ENCODE measurements at regions not wholly inside any gene's neighbourhood (a gene's known extent, or its start where the extent isn't known, plus 50 kb on each side); places are given as distances from the start of the nearest gene placed in this dataset.

GRCh38 chr4:43380093-43380492 is 487.6 kb downstream of the GRXCR1 start:
- no peaks in the 10 kb centered on the region for H3K4me1 ChIP-seq (ENCODE audit: low read length)
- no peaks in the 10 kb centered on the region for H3K79me2 ChIP-seq (ENCODE audit: low read length)
- H3K4me2 ChIP-seq (ENCODE audit: low read depth, low read length, poor library complexity, severe bottlenecking), result no peak overlapping the region
- no peak for DNase-seq
- no peak overlapping the region for H3K27ac ChIP-seq (ENCODE audit: low read length)
- H4K20me1 ChIP-seq (ENCODE audit: insufficient read depth, low read depth, low read length), result no peaks in the 10 kb centered on the region
- H3K9me2 ChIP-seq (replicated peaks; ENCODE audit: insufficient read depth, low read length), result no peaks in the 10 kb centered on the region
- no peaks in the 10 kb centered on the region for H3K36me3 ChIP-seq (ENCODE audit: insufficient read depth, low read length)
- H2AFZ ChIP-seq (ENCODE audit: low read length), result no peak overlapping the region
- no peak overlapping the region for H3K4me3 ChIP-seq (ENCODE audit: low read length)
- peaks cover 15% of the 10 kb centered on the region for H3K9me3 ChIP-seq (ENCODE audit: low read length)
- H3K9ac ChIP-seq (ENCODE audit: low read length), result no peak overlapping the region
- no peaks in the 10 kb centered on the region for H3K27me3 ChIP-seq (ENCODE audit: low read length)

GRCh38 chr4:43391069-43391468 is 498.6 kb downstream of the GRXCR1 start:
- H3K9me2 ChIP-seq (replicated peaks; ENCODE audit: insufficient read depth, low read length), result no peaks in the 10 kb centered on the region
- H2AFZ ChIP-seq (ENCODE audit: low read length), result no peak overlapping the region
- no peak overlapping the region for H3K4me3 ChIP-seq (ENCODE audit: low read length)
- no peak overlapping the region for H3K27ac ChIP-seq (ENCODE audit: low read length)
- DNase-seq, result no peak
- H3K9me3 ChIP-seq (ENCODE audit: low read length), result peaks cover 18% of the 10 kb centered on the region
- H4K20me1 ChIP-seq (ENCODE audit: insufficient read depth, low read depth, low read length), result no peaks in the 10 kb centered on the region
- H3K9ac ChIP-seq (ENCODE audit: low read length), result no peak overlapping the region
- no peaks in the 10 kb centered on the region for H3K79me2 ChIP-seq (ENCODE audit: low read length)
- H3K36me3 ChIP-seq (ENCODE audit: insufficient read depth, low read length), result no peaks in the 10 kb centered on the region
- no peaks in the 10 kb centered on the region for H3K27me3 ChIP-seq (ENCODE audit: low read length)
- H3K4me2 ChIP-seq (ENCODE audit: low read depth, low read length, poor library complexity, severe bottlenecking), result no peak overlapping the region
- no peaks in the 10 kb centered on the region for H3K4me1 ChIP-seq (ENCODE audit: low read length)

- no peaks in the 10 kb centered on the region for H3K4me1 ChIP-seq (ENCODE audit: low read length)
- H2AFZ ChIP-seq (ENCODE audit: low read length), result no peak overlapping the region
- no peak overlapping the region for H3K9ac ChIP-seq (ENCODE audit: low read length)
- no peaks in the 10 kb centered on the region for H3K9me2 ChIP-seq (replicated peaks; ENCODE audit: insufficient read depth, low read length)
- DNase-seq, result no peak
- H3K4me3 ChIP-seq (ENCODE audit: low read length), result no peak overlapping the region
- no peaks in the 10 kb centered on the region for H3K36me3 ChIP-seq (ENCODE audit: insufficient read depth, low read length)
- H4K20me1 ChIP-seq (ENCODE audit: insufficient read depth, low read depth, low read length), result no peaks in the 10 kb centered on the region
- peaks cover 14% of the 10 kb centered on the region for H3K9me3 ChIP-seq (ENCODE audit: low read length)
- H3K79me2 ChIP-seq (ENCODE audit: low read length), result no peaks in the 10 kb centered on the region
- H3K27ac ChIP-seq (ENCODE audit: low read length), result no peak overlapping the region
- no peak overlapping the region for H3K4me2 ChIP-seq (ENCODE audit: low read depth, low read length, poor library complexity, severe bottlenecking)
- H3K27me3 ChIP-seq (ENCODE audit: low read length), result no peaks in the 10 kb centered on the region
These were observed 502.5 kb downstream of the GRXCR1 start for GRCh38 chr4:43394976-43395375.

- H3K79me2 ChIP-seq (ENCODE audit: low read length), result no peaks in the 10 kb centered on the region
- no peak for DNase-seq
- H4K20me1 ChIP-seq (ENCODE audit: insufficient read depth, low read depth, low read length), result no peaks in the 10 kb centered on the region
- H3K27me3 ChIP-seq (ENCODE audit: low read length), result no peaks in the 10 kb centered on the region
- no peak overlapping the region for H3K27ac ChIP-seq (ENCODE audit: low read length)
- peaks cover 18% of the 10 kb centered on the region for H3K9me3 ChIP-seq (ENCODE audit: low read length)
- no peaks in the 10 kb centered on the region for H3K9me2 ChIP-seq (replicated peaks; ENCODE audit: insufficient read depth, low read length)
- no peaks in the 10 kb centered on the region for H3K36me3 ChIP-seq (ENCODE audit: insufficient read depth, low read length)
- H3K9ac ChIP-seq (ENCODE audit: low read length), result no peak overlapping the region
- no peaks in the 10 kb centered on the region for H3K4me1 ChIP-seq (ENCODE audit: low read length)
- no peak overlapping the region for H3K4me2 ChIP-seq (ENCODE audit: low read depth, low read length, poor library complexity, severe bottlenecking)
- no peak overlapping the region for H2AFZ ChIP-seq (ENCODE audit: low read length)
- no peak overlapping the region for H3K4me3 ChIP-seq (ENCODE audit: low read length)
These were observed 507.2 kb downstream of the GRXCR1 start for GRCh38 chr4:43399726-43400125.

GRCh38 chr4:43402393-43402792 is 509.9 kb downstream of the GRXCR1 start:
- Histone ChIP-seq H3K36me3 (ENCODE audit: insufficient read depth, low read length) (no peaks in the 10 kb centered on the region), H3K79me2 (ENCODE audit: low read length) (no peaks in the 10 kb centered on the region), H3K4me1 (ENCODE audit: low read length) (no peaks in the 10 kb centered on the region), H3K27me3 (ENCODE audit: low read length) (no peaks in the 10 kb centered on the region), H3K4me2 (ENCODE audit: low read depth, low read length, poor library complexity, severe bottlenecking) (no peak overlapping the region), H3K9ac (ENCODE audit: low read length) (no peak overlapping the region), H3K9me2 (replicated peaks; ENCODE audit: insufficient read depth, low read length) (no peaks in the 10 kb centered on the region), H2AFZ (ENCODE audit: low read length) (no peak overlapping the region), H4K20me1 (ENCODE audit: insufficient read depth, low read depth, low read length) (no peaks in the 10 kb centered on the region), H3K4me3 (ENCODE audit: low read length) (no peak overlapping the region), H3K27ac (ENCODE audit: low read length) (no peak overlapping the region), H3K9me3 (ENCODE audit: low read length) (peaks cover 23% of the 10 kb centered on the region)
- no peak for DNase-seq

GRCh38 chr4:43410636-43411035 is 518.1 kb downstream of the GRXCR1 start:
- H3K79me2 ChIP-seq (ENCODE audit: low read length), result no peaks in the 10 kb centered on the region
- no peaks in the 10 kb centered on the region; the same call in 1 of the 2 replicates for H3K9me2 ChIP-seq (replicated peaks; ENCODE audit: insufficient read depth, low read length)
- DNase-seq, result no peak
- no peak overlapping the region for H2AFZ ChIP-seq (ENCODE audit: low read length)
- no peaks in the 10 kb centered on the region for H3K27me3 ChIP-seq (ENCODE audit: low read length)
- H3K4me1 ChIP-seq (ENCODE audit: low read length), result no peaks in the 10 kb centered on the region
- H3K9me3 ChIP-seq (ENCODE audit: low read length), result peaks cover 19% of the 10 kb centered on the region
- no peaks in the 10 kb centered on the region for H4K20me1 ChIP-seq (ENCODE audit: insufficient read depth, low read depth, low read length)
- no peaks in the 10 kb centered on the region for H3K36me3 ChIP-seq (ENCODE audit: insufficient read depth, low read length)
- no peak overlapping the region for H3K27ac ChIP-seq (ENCODE audit: low read length)
- no peak overlapping the region for H3K4me3 ChIP-seq (ENCODE audit: low read length)
- no peak overlapping the region for H3K4me2 ChIP-seq (ENCODE audit: low read depth, low read length, poor library complexity, severe bottlenecking)
- H3K9ac ChIP-seq (ENCODE audit: low read length), result no peak overlapping the region

- DNase-seq, result no peak
- H3K4me2 ChIP-seq (ENCODE audit: low read depth, low read length, poor library complexity, severe bottlenecking), result no peak overlapping the region
- no peaks in the 10 kb centered on the region; the same call in 1 of the 2 replicates for H3K9me2 ChIP-seq (replicated peaks; ENCODE audit: insufficient read depth, low read length)
- H3K79me2 ChIP-seq (ENCODE audit: low read length), result no peaks in the 10 kb centered on the region
- H3K4me3 ChIP-seq (ENCODE audit: low read length), result no peak overlapping the region
- no peaks in the 10 kb centered on the region for H3K36me3 ChIP-seq (ENCODE audit: insufficient read depth, low read length)
- no peak overlapping the region for H3K9ac ChIP-seq (ENCODE audit: low read length)
- H4K20me1 ChIP-seq (ENCODE audit: insufficient read depth, low read depth, low read length), result no peaks in the 10 kb centered on the region
- no peaks in the 10 kb centered on the region for H3K27me3 ChIP-seq (ENCODE audit: low read length)
- H3K9me3 ChIP-seq (ENCODE audit: low read length), result peaks cover 21% of the 10 kb centered on the region
- H3K27ac ChIP-seq (ENCODE audit: low read length), result no peak overlapping the region
- no peaks in the 10 kb centered on the region for H3K4me1 ChIP-seq (ENCODE audit: low read length)
- no peak overlapping the region for H2AFZ ChIP-seq (ENCODE audit: low read length)
These were observed 518.7 kb downstream of the GRXCR1 start for GRCh38 chr4:43411226-43411625.

GRCh38 chr4:43423276-43423675 is 530.8 kb downstream of the GRXCR1 start:
- Histone ChIP-seq H3K79me2 (ENCODE audit: low read length) (no peaks in the 10 kb centered on the region), H3K27ac (ENCODE audit: low read length) (no peak overlapping the region), H3K9me2 (replicated peaks; ENCODE audit: insufficient read depth, low read length) (no peaks in the 10 kb centered on the region), H3K36me3 (ENCODE audit: insufficient read depth, low read length) (no peaks in the 10 kb centered on the region), H3K27me3 (ENCODE audit: low read length) (no peaks in the 10 kb centered on the region), H3K4me2 (ENCODE audit: low read depth, low read length, poor library complexity, severe bottlenecking) (no peak overlapping the region), H3K9me3 (ENCODE audit: low read length) (peaks cover 14% of the 10 kb centered on the region), H3K4me1 (ENCODE audit: low read length) (no peaks in the 10 kb centered on the region), H4K20me1 (ENCODE audit: insufficient read depth, low read depth, low read length) (no peaks in the 10 kb centered on the region), H2AFZ (ENCODE audit: low read length) (no peak overlapping the region), H3K4me3 (ENCODE audit: low read length) (no peak overlapping the region), H3K9ac (ENCODE audit: low read length) (no peak overlapping the region)
- DNase-seq, result no peak

- Histone ChIP-seq H3K4me2 (ENCODE audit: low read depth, low read length, poor library complexity, severe bottlenecking) (no peak overlapping the region), H4K20me1 (ENCODE audit: insufficient read depth, low read depth, low read length) (no peaks in the 10 kb centered on the region), H2AFZ (ENCODE audit: low read length) (no peak overlapping the region), H3K79me2 (ENCODE audit: low read length) (no peaks in the 10 kb centered on the region), H3K9me3 (ENCODE audit: low read length) (peaks cover 22% of the 10 kb centered on the region), H3K9me2 (replicated peaks; ENCODE audit: insufficient read depth, low read length) (no peaks in the 10 kb centered on the region), H3K9ac (ENCODE audit: low read length) (no peak overlapping the region), H3K4me1 (ENCODE audit: low read length) (no peaks in the 10 kb centered on the region), H3K27me3 (ENCODE audit: low read length) (no peaks in the 10 kb centered on the region), H3K36me3 (ENCODE audit: insufficient read depth, low read length) (no peaks in the 10 kb centered on the region), H3K27ac (ENCODE audit: low read length) (no peak overlapping the region), H3K4me3 (ENCODE audit: low read length) (no peak overlapping the region)
- no peak for DNase-seq
These were observed 532.7 kb downstream of the GRXCR1 start for GRCh38 chr4:43425206-43425605.
